HG02642 (cell line): ENCODE measurements at regions not wholly inside any gene's neighbourhood (a gene's known extent, or its start where the extent isn't known, plus 50 kb on each side); places are given as distances from the start of the nearest gene placed in this dataset.

ENCODE experiments used
- ATAC-seq: cut with Tn5 transposase; IDR thresholded peaks from one replicate; pipeline ENCODE4 v1.9.1; 2021; ENCODE audit warnings: mild to moderate bottlenecking; ENCODE audit not compliant: unreplicated experiment, poor library complexity

GRCh38 chr11:112822478-112823274 is 138.5 kb upstream of the NCAM1 start:
- ATAC-seq = no peak

DNA sequence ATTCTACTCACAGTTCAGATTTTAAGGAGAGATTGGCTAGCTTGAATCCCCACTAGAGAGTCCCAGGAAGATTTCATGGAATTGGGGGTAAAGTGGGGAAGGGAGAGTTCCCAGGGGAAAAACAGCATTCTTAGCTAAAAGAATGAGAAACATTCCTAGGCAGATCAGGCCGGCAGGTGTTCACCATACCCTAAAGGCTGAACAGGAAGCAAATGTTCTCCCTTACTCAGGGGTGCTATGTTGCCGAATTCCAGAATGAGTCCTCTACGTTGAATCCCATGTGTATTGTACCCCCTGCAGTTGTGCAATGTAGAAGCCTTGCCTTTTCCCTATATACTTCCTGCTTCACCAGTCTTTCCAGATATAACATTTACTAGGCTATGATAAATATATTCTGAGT is 135.2 kb upstream of the NCAM1 start:
- ATAC-seq = no peak

DNA sequence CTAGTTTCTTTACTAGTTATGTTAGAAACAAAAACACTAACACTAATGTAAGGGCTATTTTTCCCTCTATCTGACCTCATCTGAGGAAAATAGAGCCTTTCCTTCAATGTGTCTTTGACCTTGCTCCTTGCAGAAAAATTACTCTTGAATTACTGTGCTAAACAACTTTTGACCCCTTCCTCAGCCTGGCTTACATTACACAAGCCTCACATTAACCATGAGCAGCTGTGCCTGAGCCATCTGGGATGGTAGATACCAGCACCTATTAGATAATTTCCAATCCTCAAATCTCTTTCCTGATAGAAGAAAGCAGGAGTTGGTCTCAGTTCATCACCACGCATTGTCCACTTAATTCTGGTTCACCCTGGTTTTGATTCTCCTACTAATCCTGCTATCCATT is 134.4 kb upstream of the NCAM1 start:
- ATAC-seq = no peak

DNA sequence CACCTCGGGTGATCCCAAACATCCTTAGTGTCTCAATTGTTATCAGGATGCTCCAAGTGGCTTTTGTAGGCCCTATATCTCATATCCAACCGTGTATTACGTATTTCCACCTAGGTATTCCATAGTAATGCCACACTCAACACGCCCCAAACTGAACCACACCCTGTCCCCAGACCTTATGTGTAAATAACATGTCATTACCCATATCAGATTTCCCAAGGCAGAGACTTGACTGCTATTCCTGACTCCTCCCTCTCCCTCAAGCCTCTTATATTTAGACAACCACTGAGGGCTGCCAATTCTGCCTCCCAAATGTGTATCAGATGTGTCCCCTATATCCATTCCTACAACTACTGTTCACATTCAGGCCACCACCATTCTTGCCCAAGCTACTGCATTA is 132.8 kb upstream of the NCAM1 start:
- no peak for ATAC-seq

GRCh38 chr11:112829971-112830654 is 131.1 kb upstream of the NCAM1 start:
- no peak for ATAC-seq

- ATAC-seq = no peak
Measured at GRCh38 chr11:112831041-112831440, 130.2 kb upstream of the NCAM1 start.

GRCh38 chr11:112831969-112832766 is 129.1 kb upstream of the NCAM1 start:
- no peak for ATAC-seq

DNA sequence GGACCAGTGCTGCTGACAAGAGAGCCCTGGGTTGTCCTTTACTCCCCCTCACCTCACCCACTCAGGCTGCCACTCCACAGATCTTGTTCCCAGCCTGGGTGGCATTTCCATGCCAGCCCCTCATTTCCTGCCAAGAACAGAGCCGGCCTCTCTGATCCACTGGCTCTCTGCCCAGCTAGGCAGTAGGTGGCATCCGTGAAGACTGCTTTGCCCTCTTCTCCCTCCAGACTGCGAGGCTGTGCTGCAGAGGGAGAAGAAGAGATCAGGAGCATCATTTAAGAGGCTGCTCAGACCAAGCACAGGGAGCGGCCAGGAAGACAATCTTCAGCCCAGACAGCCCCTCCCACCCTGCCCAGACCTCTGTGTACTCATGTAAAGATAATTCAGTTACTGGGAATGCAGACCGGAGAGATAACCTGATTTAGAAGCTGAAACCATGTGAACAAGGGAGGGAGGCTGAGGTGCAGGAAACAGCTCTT is 126.9 kb upstream of the NCAM1 start:
- ATAC-seq = no peak

DNA sequence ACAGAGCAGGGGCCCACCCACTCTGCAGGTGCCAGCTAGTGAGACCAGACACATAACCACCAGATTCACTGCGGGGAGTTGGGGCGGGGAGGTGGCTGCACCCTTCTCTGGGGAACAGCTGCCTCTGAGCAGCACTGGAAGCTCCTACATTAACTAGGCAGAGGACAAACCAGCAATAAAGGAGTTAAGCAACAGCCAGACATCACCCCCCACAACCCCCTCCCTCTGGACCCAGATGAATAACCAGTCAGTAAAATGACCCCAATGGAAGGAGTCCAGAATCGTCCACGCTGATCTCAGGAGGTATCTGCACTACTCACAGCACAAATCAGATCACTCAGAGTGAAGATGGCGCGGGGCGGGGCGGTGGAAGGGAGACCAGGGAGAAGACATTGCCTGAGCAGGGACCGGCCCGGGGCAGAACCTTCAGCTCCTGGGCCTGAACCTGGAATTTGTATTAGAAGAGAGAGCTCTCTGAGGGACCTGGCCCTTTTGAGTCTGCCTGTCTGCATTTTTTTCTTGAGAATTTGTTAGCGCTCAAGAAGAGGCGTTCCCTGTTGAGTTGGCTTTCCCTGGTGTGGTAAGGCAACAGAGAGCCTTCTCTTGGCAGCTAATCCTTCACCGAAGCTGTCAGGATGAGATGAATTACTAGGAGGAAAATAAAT is 125.5 kb upstream of the NCAM1 start:
- no peak for ATAC-seq

GRCh38 chr11:112836256-112836602 is 125.0 kb upstream of the NCAM1 start:
- ATAC-seq = no peak

- no peak for ATAC-seq
Measured at GRCh38 chr11:112837162-112837826, 123.9 kb upstream of the NCAM1 start.

- no peak for ATAC-seq
Measured at GRCh38 chr11:112839051-112839450, 122.2 kb upstream of the NCAM1 start.

GRCh38 chr11:112841729-112842128 is 119.5 kb upstream of the NCAM1 start:
- no peak for ATAC-seq

DNA sequence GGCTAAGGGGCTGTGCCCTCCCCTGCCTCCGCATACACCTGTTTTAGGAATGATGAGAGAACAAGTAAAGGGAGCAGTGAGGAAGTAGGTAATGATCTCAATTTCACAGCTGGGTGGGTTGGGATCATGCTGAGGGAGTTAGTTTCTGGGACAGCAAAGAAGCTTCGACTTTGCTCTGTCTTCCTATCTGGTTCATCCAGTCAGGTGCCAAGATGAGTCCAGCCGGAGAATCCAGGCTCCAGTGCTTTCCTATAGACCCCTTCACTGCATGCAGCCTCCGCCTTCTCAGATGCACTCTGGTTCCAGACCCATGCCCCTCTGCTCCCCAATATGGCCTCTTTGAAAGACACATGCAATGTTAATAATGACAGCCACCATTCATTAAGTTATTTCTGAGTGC is 119.1 kb upstream of the NCAM1 start:
- ATAC-seq = no peak

DNA sequence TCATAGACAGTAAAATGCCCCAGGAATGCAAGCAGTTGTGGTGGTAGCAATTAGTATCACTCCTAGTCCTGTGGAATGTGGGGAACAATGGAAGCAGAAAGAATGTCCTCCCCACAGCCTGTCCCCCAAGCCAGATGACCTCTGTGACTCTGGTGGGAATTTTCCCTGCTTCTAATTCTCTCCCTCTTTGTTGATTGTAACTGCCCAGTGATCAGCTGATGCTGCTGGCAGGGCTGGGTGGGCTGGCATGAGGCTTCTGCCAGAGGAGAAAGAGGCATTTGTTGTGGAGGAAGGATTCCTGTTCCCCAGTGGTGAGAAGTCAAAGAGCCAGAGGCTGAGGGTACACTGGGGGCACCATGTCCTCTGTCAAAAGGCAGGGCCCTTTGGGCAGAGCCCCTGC is 116.7 kb upstream of the NCAM1 start:
- no peak for ATAC-seq

DNA sequence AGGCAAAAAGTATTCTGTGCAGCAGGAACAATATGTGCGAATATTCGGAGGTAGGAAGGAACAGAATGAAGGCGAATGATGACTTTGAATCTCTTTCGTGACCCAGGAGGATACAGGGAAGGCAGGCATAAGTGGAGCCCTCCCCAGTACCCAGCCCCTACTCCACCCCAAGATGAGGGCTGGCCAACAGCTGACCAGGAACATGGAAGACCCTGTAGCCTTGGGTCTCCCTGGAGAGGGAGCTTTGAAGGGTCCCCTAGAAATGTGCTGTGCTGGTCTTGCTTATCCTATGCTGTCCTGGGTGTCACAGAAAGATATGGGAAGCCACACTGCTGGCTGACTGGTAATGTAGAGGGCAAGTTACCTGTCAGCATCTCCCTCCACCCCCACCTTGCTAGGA is 113.7 kb upstream of the NCAM1 start:
- ATAC-seq = no peak

- no peak for ATAC-seq
Measured at GRCh38 chr11:112852143-112852866, 108.9 kb upstream of the NCAM1 start.

- ATAC-seq = no peak
Measured at GRCh38 chr11:112856133-112856532, 105.1 kb upstream of the NCAM1 start.

- no peak for ATAC-seq
Measured at GRCh38 chr11:112856591-112856990, 104.6 kb upstream of the NCAM1 start.
